ENCODE measurements at regions not wholly inside any gene's neighbourhood (a gene's known extent, or its start where the extent isn't known, plus 50 kb on each side); places are given as distances from the start of the nearest gene placed in this dataset.

DNA sequence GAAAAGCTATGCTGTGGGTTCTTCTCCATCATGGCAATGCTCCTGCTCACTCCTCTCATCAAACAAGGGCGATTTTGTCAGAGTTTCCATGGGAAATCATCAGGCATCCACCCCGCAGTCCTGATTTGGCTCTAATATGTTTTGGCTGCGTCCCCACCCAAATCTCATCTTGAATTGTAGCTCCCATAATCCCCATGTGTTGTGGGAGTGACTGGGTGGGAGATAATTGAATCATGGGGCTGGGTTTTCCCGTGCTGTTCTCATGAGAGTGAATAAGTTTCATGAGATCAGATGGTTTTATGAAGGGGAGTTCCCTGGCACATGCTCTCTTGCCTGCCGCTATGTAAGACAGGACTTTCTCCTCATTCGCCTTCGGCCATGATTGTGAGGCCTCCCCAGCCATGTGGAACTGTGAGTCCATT, 163.8 kb downstream of the GADD45G start:
- Histone ChIP-seq H4K20me1 (ENCODE audit: insufficient read depth, low read depth, low read length) (no peaks in the 10 kb centered on the region), H3K27me3 (ENCODE audit: low read length) (no peaks in the 10 kb centered on the region), H3K9me3 (ENCODE audit: low read length) (no peaks in the 10 kb centered on the region), H3K27ac (ENCODE audit: low read length) (no peak overlapping the region), H3K79me2 (ENCODE audit: low read length) (no peaks in the 10 kb centered on the region), H3K4me3 (ENCODE audit: low read length) (no peak overlapping the region), H3K4me1 (ENCODE audit: low read length) (no peaks in the 10 kb centered on the region), H3K9ac (ENCODE audit: low read length) (no peak overlapping the region), H3K9me2 (replicated peaks; ENCODE audit: insufficient read depth, low read length) (no peaks in the 10 kb centered on the region), H2AFZ (ENCODE audit: low read length) (no peak overlapping the region), H3K36me3 (ENCODE audit: insufficient read depth, low read length) (no peaks in the 10 kb centered on the region), H3K4me2 (ENCODE audit: low read depth, low read length, poor library complexity, severe bottlenecking) (no peak overlapping the region)
- no peak for DNase-seq

DNA sequence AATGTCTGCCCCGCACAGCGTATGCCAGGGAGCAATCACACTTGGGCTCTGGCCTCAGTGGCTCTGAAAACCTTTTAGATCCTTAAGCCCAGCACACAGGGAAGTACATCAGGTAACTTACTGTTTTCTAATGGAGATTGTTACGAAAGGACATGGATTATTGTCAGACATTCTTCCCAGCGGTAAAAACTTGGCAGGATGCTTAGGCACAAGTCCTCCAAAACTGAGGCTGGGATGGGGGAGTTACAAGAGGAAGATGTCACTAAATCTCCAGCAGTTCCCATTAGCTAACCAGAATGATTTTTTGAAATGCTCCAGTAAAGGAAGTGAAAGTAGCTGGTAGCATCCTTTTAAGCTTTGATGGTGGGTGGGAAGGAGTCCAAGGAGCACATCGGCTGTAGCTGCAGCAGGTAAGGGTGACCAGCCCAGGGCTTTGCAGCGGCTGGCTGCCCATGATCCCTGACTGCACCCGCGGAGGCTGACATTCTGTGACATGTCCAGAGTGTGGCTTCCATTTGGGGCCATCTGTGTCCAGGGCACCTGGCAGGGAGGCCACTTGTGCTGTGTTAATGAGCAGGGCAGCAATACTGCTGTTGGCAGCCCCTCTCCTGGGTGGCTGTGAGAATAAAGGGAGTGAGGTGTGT, 165.8 kb downstream of the GADD45G start:
- Histone ChIP-seq H3K4me2 (ENCODE audit: low read depth, low read length, poor library complexity, severe bottlenecking) (no peak overlapping the region), H3K27ac (ENCODE audit: low read length) (no peak overlapping the region), H3K9me2 (replicated peaks; ENCODE audit: insufficient read depth, low read length) (no peaks in the 10 kb centered on the region), H3K79me2 (ENCODE audit: low read length) (no peaks in the 10 kb centered on the region), H3K9me3 (ENCODE audit: low read length) (no peaks in the 10 kb centered on the region), H2AFZ (ENCODE audit: low read length) (no peak overlapping the region), H4K20me1 (ENCODE audit: insufficient read depth, low read depth, low read length) (no peaks in the 10 kb centered on the region), H3K9ac (ENCODE audit: low read length) (no peak overlapping the region), H3K4me1 (ENCODE audit: low read length) (no peaks in the 10 kb centered on the region), H3K36me3 (ENCODE audit: insufficient read depth, low read length) (no peaks in the 10 kb centered on the region), H3K27me3 (ENCODE audit: low read length) (no peaks in the 10 kb centered on the region), H3K4me3 (ENCODE audit: low read length) (no peak overlapping the region)
- no peak for DNase-seq

DNA sequence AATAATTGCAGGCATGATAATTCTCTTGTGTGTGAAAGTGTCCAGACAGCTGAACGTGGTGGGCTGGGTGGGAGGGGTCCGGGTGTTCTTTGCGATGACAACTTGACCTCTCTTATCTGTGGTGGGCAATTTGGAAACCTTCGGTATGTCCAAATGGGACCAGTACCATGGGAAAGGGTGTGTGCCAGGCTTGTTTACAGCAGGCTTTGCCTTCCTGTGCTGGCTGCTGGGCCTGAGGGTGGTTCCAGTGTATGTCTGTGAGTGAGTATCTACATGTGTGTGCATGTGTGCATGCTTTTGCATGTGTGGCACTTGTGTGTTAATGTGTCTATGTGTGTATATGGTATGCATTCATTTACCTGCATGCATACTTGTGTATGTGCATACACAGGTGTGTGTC, 166.4 kb downstream of the GADD45G start:
- no peak for DNase-seq
- Histone ChIP-seq H3K79me2 (ENCODE audit: low read length) (no peaks in the 10 kb centered on the region), H3K36me3 (ENCODE audit: insufficient read depth, low read length) (no peaks in the 10 kb centered on the region), H2AFZ (ENCODE audit: low read length) (no peak overlapping the region), H3K4me3 (ENCODE audit: low read length) (no peak overlapping the region), H3K4me2 (ENCODE audit: low read depth, low read length, poor library complexity, severe bottlenecking) (no peak overlapping the region), H3K9me3 (ENCODE audit: low read length) (no peaks in the 10 kb centered on the region), H3K9ac (ENCODE audit: low read length) (no peak overlapping the region), H3K4me1 (ENCODE audit: low read length) (no peaks in the 10 kb centered on the region), H4K20me1 (ENCODE audit: insufficient read depth, low read depth, low read length) (no peaks in the 10 kb centered on the region), H3K27ac (ENCODE audit: low read length) (no peak overlapping the region), H3K9me2 (replicated peaks; ENCODE audit: insufficient read depth, low read length) (no peaks in the 10 kb centered on the region), H3K27me3 (ENCODE audit: low read length) (no peaks in the 10 kb centered on the region)

DNA sequence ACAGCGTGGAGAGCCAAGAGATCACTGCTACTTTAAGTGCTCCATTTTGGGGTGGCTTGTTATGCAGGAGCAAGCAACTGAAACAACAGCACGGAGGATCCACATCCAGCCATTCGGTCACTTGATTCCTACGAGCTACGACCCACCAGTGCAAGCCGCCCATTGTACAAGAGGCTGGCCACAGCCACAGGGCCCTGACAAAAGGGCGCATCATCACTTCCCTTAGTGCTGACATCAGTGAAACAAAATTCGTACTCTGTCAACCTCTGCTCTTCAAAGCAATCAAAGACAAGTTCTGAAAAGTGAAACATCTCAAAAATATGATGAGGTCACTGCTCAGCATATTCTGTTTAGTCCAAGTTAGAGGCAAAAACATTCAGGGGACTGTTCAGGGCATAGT, 168.4 kb downstream of the GADD45G start:
- no peak overlapping the region for H3K27ac ChIP-seq (ENCODE audit: low read length)

DNA sequence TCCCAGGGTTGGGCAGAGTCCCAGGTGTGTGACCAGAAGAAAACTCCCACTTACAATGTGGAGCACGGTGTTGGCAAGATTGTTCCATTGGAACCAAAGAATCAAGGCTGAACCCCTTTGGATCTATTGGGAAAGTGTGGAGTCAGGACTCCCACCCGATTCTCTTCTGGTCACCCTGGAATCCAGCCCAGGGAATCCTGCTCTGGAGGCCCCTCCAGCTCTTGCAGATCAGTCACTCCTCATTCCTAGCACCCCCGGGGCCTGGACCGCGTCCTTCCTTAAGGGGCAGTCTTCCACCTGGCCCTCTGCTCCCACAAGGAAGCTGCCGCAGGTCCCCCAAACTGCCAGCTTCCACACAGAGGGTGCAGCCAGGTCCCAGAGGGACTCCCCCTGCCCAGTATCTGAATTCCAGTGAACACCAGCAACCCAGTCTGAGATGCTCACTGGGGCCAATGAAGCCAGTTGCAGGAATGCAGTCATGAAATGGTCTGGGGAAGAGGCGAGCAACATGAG, 170.1 kb downstream of the GADD45G start:
- no peak overlapping the region for H3K4me2 ChIP-seq (ENCODE audit: low read depth, low read length, poor library complexity, severe bottlenecking)
- no peak for DNase-seq
- H4K20me1 ChIP-seq (ENCODE audit: insufficient read depth, low read depth, low read length) = no peaks in the 10 kb centered on the region
- H3K27me3 ChIP-seq (ENCODE audit: low read length) = no peaks in the 10 kb centered on the region
- H3K27ac ChIP-seq (ENCODE audit: low read length) = no peak overlapping the region
- H3K36me3 ChIP-seq (ENCODE audit: insufficient read depth, low read length) = no peaks in the 10 kb centered on the region
- H3K4me3 ChIP-seq (ENCODE audit: low read length) = no peak overlapping the region
- no peaks in the 10 kb centered on the region for H3K79me2 ChIP-seq (ENCODE audit: low read length)
- no peaks in the 10 kb centered on the region for H3K4me1 ChIP-seq (ENCODE audit: low read length)
- no peaks in the 10 kb centered on the region for H3K9me3 ChIP-seq (ENCODE audit: low read length)
- no peak overlapping the region for H3K9ac ChIP-seq (ENCODE audit: low read length)
- no peaks in the 10 kb centered on the region for H3K9me2 ChIP-seq (replicated peaks; ENCODE audit: insufficient read depth, low read length)
- no peak overlapping the region for H2AFZ ChIP-seq (ENCODE audit: low read length)

More for the DNA sequence above, 168.4 kb downstream of the GADD45G start:
- H3K36me3 ChIP-seq (ENCODE audit: insufficient read depth, low read length) = no peaks in the 10 kb centered on the region
- DNase-seq = no peak
- no peak overlapping the region for H3K4me3 ChIP-seq (ENCODE audit: low read length)
- no peaks in the 10 kb centered on the region for H4K20me1 ChIP-seq (ENCODE audit: insufficient read depth, low read depth, low read length)
- no peak overlapping the region for H3K9ac ChIP-seq (ENCODE audit: low read length)
- no peaks in the 10 kb centered on the region for H3K9me3 ChIP-seq (ENCODE audit: low read length)
- no peak overlapping the region for H3K4me2 ChIP-seq (ENCODE audit: low read depth, low read length, poor library complexity, severe bottlenecking)
- H3K79me2 ChIP-seq (ENCODE audit: low read length) = no peaks in the 10 kb centered on the region
- H3K27me3 ChIP-seq (ENCODE audit: low read length) = no peaks in the 10 kb centered on the region
- H2AFZ ChIP-seq (ENCODE audit: low read length) = no peak overlapping the region
- H3K9me2 ChIP-seq (replicated peaks; ENCODE audit: insufficient read depth, low read length) = no peaks in the 10 kb centered on the region
- H3K4me1 ChIP-seq (ENCODE audit: low read length) = no peaks in the 10 kb centered on the region

DNA sequence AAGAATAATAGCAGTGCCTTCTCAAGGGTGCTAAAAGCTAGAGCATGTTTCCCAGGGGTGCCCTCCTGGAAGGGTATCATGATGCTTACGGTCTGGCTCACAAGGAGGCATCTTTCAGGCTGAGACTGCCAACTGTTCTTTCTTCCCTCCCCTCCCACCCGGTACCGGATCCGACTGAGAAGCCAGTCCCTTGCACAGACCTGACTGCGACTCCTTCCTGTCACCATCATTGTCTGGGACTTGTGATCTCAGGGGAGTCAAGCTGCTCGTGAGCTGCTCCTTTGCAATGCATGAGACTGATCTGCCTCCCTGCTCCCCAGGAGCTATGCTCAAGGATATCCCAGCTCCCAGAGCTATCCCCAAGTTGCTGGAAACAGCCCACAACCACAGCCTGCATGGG, 170.8 kb downstream of the GADD45G start:
- no peak for DNase-seq
- no peak overlapping the region for H3K27ac ChIP-seq (ENCODE audit: low read length)
- no peaks in the 10 kb centered on the region for H3K4me1 ChIP-seq (ENCODE audit: low read length)
- no peaks in the 10 kb centered on the region for H4K20me1 ChIP-seq (ENCODE audit: insufficient read depth, low read depth, low read length)
- H3K4me2 ChIP-seq (ENCODE audit: low read depth, low read length, poor library complexity, severe bottlenecking) = no peak overlapping the region
- H3K36me3 ChIP-seq (ENCODE audit: insufficient read depth, low read length) = no peaks in the 10 kb centered on the region
- no peak overlapping the region for H3K4me3 ChIP-seq (ENCODE audit: low read length)
- H2AFZ ChIP-seq (ENCODE audit: low read length) = no peak overlapping the region
- no peak overlapping the region for H3K9ac ChIP-seq (ENCODE audit: low read length)
- H3K9me2 ChIP-seq (replicated peaks; ENCODE audit: insufficient read depth, low read length) = no peaks in the 10 kb centered on the region
- H3K9me3 ChIP-seq (ENCODE audit: low read length) = no peaks in the 10 kb centered on the region
- no peaks in the 10 kb centered on the region for H3K27me3 ChIP-seq (ENCODE audit: low read length)
- H3K79me2 ChIP-seq (ENCODE audit: low read length) = no peaks in the 10 kb centered on the region

DNA sequence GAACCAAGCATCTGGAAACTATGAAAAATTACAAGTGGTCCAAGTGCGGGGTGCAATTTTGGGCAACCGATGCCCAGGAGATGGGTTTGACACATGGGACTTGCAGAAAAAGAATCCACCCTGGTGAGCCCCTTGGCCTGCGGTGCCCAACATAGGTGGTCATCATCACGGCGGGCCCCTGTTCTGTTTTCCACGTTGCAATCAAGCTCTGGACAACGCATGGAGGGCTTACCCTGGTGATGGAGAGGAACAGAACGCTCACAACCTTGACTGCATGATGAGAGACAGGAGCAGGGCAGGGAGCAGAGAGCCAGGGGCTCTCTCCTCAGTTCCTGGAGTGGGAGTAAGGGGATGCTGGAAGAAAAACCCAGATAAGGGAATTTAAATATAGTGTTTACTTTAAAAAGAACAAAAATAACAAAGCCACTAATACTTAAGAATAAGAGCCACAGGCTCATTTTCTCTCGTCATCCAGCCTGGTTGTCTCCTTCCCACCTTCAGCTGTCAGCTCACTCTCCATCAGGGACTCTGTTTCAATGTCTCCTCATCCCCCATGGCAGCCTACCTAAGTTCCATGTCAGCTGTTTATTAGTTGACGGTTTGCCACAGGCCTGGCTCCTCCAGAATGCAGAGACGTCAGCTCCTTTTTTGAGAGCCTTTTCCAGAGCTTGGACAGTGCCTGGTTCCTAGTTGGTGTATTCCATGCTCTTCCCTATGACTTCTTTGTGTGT, 172.1 kb downstream of the GADD45G start:
- Histone ChIP-seq H3K27me3 (ENCODE audit: low read length) (no peaks in the 10 kb centered on the region), H3K4me2 (ENCODE audit: low read depth, low read length, poor library complexity, severe bottlenecking) (no peak overlapping the region), H2AFZ (ENCODE audit: low read length) (no peak overlapping the region), H3K9ac (ENCODE audit: low read length) (no peak overlapping the region), H3K4me1 (ENCODE audit: low read length) (no peaks in the 10 kb centered on the region), H3K27ac (ENCODE audit: low read length) (no peak overlapping the region), H4K20me1 (ENCODE audit: insufficient read depth, low read depth, low read length) (no peaks in the 10 kb centered on the region), H3K36me3 (ENCODE audit: insufficient read depth, low read length) (no peaks in the 10 kb centered on the region), H3K9me2 (replicated peaks; ENCODE audit: insufficient read depth, low read length) (no peaks in the 10 kb centered on the region), H3K4me3 (ENCODE audit: low read length) (no peak overlapping the region), H3K9me3 (ENCODE audit: low read length) (no peaks in the 10 kb centered on the region), H3K79me2 (ENCODE audit: low read length) (no peaks in the 10 kb centered on the region)
- DNase-seq = no peak

DNA sequence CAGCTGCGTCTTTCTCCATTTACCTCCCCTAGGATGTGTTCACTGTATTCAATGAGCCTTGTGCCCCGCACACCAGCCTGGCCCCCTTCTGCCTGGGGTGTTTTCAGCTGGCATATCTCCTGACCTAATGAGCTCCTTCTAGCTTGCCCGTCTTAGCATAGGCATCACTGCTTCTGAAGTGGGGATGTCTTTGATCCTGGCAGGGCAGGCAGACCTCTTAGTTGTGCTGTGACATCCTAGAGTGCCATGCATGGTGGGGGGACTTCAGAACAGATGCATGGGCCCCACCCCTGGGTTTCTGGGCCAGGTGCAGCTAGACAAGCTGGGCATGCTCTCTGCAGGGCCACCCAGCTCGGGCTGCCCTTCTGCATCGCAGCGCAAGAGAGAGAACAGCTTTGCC, 172.7 kb downstream of the GADD45G start:
- no peaks in the 10 kb centered on the region for H3K27me3 ChIP-seq (ENCODE audit: low read length)
- no peak overlapping the region for H3K4me3 ChIP-seq (ENCODE audit: low read length)
- no peak overlapping the region for H3K27ac ChIP-seq (ENCODE audit: low read length)
- H3K9me2 ChIP-seq (replicated peaks; ENCODE audit: insufficient read depth, low read length) = no peaks in the 10 kb centered on the region
- no peak overlapping the region for H3K9ac ChIP-seq (ENCODE audit: low read length)
- H3K9me3 ChIP-seq (ENCODE audit: low read length) = no peaks in the 10 kb centered on the region
- no peak for DNase-seq
- H3K79me2 ChIP-seq (ENCODE audit: low read length) = no peaks in the 10 kb centered on the region
- no peaks in the 10 kb centered on the region for H4K20me1 ChIP-seq (ENCODE audit: insufficient read depth, low read depth, low read length)
- no peaks in the 10 kb centered on the region for H3K4me1 ChIP-seq (ENCODE audit: low read length)
- H2AFZ ChIP-seq (ENCODE audit: low read length) = no peak overlapping the region
- no peaks in the 10 kb centered on the region for H3K36me3 ChIP-seq (ENCODE audit: insufficient read depth, low read length)
- H3K4me2 ChIP-seq (ENCODE audit: low read depth, low read length, poor library complexity, severe bottlenecking) = no peak overlapping the region

Data from Karpas-422 (cell line).